Activated CD4-positive, CD25-positive, alpha-beta regulatory T cell treated with anti-CD3 and anti-CD28 coated beads, Interleukin-2, amount 50 U/mL, for 24 hours (primary cell): ENCODE measurements at regions not wholly inside any gene's neighbourhood (a gene's known extent, or its start where the extent isn't known, plus 50 kb on each side); places are given as distances from the start of the nearest gene placed in this dataset.
A peak's percentile ranks its signal among the peaks of the same experiment; 100 is the strongest.
"Not testable (repeated sequence)": the region's sequence is repeated elsewhere in the genome, so short reads cannot be mapped to it uniquely, and the experiment has no call there.

Experiments
- ATAC-seq, 2 donors: fragments of 150-1000 bp; cut with Tn5 transposase; one replicate each; pipeline ENCODE4 v1.10.0; 2021; ENCODE audit warnings: mild to moderate bottlenecking in 1 of 2, moderate library complexity in 1 of 2

DNA sequence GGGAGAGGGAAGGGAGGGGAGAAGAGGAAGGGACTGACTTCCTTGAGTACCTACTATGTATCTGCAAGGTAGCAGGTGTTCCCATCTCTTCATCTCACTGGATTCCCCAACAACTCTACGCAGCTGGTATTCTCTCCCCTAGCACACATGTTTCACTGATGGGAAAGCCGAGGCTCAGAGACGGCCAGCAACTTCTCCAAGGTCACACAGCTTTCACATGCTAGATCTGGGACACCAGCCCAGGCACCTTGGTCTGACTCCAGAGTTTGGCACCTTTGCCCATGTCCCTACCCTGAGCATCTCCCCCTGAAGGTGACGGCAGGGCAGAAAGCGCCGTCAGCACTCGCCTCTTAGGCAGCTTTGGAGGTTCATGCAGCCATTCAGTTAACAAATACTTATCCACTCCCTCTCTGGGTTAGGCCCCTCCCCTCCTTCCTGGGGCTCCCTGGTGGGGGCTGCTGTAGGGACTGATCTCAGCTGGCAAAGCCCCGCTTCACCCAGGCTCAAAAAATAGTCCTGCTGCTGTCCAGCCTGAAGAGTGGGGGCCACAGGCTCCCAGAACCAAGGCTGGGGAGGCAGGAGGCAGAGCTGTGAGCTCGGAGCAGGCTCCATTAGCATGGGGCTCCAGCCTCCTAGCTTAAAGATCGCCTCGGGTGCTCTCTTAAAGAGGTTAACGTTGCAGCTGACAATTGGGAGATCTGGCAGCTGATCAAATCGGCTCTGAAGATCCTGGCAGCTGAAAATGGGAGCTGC lies 79.4 kb downstream of the IGLL1 start:
- ATAC-seq = no peak

DNA sequence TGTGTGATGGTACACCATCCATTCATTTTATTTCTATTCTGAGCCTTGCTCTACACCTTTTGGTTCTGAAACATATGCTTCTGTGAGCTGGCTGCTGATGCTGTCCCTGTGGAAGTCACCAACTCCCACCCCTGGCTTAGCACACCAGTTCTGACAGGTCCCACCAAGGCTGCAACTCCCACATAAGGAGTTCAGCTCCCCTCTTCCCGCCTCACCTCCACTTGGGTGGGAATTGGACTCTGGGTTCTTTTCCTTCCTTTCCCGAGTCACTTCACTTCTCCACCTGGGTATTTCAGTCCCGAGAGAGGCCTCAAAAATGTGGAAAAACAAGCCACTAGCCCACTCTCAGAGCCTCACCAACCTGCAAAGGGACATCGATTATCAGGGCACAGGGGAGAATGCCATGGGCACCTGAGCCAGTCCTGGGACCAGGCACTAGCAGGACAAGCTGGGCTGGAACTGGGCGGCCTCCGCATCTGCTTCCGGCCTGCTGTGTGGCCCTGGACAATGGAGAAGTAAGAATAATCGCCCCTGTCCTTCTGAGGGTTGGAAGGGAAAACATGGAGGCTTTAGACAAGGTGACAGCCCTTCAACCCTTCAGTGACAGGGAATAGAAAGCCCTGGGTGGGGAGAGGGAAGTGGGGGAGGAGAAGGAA lies 80.1 kb downstream of the IGLL1 start:
- no peak for ATAC-seq

DNA sequence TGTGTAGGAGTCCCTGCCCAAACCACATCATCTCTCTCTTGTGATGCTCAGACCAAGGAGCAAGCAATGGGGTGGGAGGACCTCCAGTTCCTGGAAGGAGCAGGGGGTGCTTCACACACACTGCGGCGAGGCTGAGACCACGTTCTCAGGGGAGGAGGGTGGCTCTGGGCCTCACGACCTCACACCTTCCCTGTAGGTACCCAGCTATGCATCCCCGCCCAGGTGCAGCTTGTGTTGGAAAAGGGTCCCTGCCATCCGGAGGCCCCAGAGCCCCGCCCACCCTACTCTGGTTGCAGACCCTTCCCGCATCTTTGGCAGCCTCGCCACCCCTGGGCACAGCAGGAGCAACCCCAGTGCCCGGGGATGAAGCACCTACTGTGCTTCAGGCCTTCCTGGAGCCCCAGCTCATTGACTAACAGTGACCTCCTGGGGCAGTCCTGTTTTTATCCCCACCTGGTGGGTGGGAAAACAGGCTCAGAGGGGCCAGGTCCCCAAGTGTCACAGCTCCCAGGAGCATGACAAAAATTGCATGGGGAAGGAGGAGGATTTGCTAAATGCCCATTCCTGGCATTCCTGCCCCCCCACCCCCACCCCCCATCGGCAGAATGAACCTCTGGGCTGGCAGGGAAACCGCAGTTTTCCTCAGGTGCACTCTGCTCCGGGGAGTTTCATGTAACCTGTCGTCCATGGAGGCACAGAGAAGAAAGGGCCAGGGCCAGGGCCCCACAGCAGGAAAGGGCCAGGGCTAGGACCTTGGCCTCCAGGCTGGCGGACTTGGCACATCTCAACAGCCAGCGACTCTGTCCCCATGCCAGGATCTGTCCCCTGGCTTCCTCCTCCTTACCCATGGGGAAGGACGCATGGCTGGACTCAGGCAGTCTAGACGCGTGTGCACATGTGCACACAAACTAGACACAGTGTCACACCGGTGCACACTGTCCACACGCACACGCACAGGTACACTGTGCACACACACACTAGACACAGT lies 81.0 kb downstream of the IGLL1 start:
- ATAC-seq = no peak

DNA sequence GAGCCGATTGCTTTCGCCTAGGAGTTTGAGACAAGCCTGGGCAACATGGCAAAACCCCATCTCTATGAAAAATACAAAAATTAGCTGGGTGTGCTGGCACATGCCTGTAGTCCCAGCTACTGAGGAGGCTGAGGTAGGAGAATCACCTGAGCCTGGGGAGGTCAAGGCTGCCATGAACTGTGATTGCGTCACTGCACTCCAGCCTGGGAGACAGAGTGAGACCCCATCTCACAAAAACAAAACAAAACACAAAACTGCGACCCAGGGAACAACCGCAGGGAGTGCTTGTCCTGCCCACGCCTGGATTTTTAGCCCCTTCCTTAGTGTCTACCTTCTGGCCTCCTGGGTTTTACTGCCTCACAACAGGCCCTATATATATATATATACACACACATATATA lies 82.2 kb downstream of the IGLL1 start:
- not testable (repeated sequence) for ATAC-seq

DNA sequence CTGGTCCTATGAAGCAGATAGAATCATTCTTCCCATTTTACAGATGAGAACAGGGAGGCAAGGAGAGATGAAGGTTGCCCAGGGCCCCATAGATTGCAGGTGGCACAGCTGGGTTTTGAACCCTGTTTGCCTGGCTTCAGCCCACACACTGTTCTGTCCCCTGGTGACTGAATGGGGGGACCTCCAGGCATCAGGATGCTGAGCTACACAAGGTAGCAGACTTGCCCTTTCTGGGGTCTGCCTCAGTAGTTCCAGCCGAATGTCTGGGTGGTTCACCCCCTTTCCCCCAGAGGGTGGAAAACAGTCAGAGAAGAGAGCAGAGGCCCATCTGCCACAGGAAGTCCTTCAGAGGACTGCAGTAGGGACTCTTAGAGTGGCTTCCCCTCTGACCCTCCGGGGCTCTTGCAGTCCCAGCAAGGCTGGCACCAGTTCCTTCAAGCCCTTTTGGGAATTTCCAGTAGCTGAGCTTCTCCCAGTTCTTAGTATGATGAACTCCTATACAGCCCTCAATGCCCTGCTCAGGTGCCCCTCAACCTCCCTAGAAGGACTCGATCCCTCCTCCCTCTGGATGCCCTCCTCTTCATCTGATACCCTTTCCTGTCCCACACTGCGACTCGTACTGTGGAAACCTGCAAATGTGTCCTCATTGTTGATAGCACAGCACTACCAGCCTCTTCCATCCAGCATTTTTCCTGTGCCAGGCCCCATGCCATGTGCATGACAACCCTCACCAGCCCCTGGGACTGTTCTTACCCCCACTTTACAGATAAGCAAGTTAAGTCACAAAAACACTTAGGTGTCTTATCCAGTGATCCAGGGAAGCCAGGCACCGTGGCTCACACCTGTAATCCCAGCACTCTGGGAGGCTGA lies 82.8 kb downstream of the IGLL1 start:
- no peak for ATAC-seq

DNA sequence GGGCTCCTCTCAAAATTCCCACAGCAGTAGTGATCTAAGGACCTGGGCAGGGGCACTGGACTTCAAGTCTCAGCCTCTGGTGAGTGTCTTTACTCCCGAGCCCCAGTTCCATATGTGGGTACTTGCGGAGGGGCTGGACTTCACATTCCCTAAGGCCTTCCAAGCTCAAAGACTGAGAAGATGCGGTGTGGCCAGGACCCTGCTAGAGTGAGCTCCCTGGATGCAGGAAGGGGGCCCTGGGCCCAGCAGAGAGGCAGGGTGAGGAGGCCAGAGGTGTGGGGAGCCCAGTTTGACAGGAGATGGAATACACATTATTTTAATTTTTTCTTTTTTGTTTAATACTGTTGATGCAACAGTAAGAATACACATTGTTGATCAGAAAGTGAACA lies 83.7 kb downstream of the IGLL1 start:
- no peak for ATAC-seq

DNA sequence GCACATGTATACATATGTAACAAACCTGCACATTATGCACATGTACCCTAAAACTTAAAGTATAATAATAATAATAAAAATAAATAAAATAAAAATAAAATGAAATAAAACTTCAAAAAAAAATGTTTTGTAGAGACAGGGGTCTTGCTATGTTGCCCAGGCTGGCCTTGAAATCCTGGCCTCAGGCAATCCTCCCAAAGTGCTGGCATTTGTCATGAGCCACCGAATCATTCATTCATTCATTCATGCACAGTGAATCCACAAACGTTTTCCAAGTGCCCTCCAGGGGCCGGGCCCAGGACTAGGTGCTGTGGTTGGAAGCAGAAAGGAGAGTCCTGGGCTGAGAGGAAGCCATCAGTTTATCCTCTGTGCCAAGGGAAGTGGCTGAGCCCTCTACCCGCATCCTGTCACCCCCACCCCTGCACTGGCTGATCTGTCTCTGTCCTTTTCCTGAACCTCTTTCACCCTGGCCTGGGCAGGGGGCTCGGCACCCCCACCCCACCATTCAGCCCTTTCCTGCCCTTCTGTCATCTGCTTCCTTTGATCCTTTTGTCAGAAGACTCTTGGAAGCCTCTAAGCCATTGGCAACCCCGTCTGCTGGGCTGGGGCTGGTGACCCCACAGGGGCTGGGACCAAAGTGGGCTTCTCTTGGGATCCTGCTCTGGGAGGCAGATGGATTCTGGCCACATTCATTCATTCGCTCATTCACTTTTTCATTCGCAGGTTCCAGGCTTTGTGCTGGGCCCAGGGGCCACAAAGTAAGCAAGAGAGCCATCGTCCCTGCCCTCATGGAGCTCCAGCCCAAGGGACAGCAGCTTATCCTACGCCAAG lies 84.3 kb downstream of the IGLL1 start:
- ATAC-seq = no peak

DNA sequence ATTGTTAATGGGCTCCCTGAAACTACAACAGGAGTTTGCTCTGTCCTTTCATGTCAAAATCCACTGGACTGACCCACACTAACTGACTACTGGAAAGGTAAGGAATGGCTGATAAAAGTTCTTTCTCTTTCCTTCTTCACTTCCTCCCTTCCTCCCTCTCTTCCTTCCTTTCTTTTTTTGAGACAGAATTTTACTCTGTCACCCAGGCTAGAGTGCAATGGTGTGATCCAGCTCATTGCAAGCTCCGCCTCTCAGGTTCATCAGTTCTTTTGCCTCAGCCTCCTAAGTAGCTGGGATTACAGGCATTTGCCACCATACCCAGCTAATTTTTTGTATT lies 85.2 kb downstream of the IGLL1 start:
- no peak for ATAC-seq

DNA sequence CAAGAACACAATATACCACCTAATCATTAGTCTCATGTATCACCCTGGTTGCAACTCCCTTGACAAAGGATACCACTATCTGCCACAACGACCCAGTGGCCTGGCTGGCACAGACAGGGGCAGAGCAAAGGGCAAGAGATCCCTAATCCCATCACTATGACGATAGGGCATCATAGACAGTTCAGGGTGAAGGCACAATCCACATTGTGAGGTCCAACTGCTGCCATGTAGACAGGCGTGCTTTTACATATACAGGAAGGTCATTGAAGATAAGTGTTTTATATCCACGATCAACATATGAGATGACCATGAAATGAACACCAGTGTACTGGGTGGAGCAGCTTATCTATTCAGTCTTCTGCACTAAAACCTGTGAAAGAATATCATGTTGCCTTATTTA lies 94.6 kb downstream of the IGLL1 start:
- ATAC-seq = peak in 1 of 2 donors; percentile 35

DNA sequence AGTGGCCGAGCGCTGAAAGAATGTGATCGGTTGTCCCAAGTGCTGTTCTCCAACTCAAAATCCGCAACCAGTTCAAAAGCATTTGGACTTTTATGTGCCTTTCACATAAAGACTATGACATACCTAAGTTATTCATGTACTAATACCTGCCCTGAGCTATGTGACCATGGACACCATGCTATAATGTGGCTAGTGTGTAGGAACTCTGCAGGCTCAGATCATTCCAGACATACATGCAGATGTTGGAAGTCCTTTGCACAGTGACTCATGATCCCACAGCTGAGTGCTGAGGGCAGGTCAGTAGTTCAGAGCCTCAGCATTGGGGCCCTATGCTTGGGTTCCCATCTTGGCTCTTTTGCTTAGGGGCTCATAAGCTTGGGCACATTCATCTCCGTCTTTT lies 95.4 kb downstream of the IGLL1 start:
- no peak for ATAC-seq

DNA sequence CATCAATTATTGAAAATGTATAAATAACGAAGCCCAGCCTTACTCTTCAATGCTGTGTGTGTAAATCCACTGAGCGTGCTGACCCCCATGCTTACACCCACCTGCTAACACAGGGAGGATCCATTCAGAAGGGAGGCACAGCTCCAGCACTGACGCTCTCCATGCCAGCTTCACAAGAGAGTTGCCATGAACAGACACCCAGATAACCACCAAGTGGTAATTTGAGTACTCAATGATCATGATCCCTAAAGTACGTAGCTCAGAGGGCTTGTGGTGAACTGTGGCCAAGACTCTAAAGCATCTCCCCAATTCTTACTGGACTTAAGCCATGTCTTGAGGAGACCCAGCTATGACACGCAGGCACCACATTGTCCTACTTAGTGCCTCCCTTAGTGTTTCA lies 98.7 kb downstream of the IGLL1 start:
- no peak for ATAC-seq

DNA sequence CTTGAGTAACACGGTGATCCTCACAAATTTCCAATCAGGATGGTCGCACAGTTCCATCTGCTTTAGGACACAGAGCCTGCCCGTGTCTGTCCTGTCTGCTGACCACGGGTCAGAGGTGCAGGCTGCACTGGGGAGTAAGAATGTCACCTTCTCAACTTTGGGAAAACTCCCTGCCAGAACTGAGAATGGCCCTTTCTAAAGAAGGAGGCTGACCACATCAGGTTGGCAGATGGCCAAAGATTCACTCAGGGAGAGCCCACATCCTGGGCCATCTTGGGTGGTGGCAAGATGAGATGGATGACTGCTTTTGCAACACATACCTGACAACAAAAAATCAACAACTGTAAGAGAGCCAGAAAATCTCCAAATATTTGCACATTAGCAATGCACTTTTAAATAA lies 101.9 kb downstream of the IGLL1 start:
- no peak for ATAC-seq

DNA sequence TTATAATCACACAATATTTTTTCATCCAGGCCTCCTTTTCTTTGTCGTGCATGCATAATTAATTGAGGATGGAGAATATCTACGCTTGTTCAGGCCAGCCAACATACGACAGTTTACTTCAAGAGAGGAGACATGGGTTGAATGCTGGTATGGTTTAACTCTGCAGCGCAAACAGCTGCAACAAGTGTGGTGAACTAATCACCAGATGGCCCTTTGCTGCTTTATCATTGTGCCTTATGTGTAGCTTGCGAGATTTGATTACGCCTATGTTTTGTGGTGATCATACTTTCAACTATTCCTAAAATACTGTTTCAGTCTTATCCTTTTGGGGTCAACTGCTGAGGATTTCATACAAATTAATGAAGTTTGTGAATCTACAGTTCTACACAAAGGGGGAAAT lies 105.6 kb downstream of the IGLL1 start:
- ATAC-seq = not testable (repeated sequence)

DNA sequence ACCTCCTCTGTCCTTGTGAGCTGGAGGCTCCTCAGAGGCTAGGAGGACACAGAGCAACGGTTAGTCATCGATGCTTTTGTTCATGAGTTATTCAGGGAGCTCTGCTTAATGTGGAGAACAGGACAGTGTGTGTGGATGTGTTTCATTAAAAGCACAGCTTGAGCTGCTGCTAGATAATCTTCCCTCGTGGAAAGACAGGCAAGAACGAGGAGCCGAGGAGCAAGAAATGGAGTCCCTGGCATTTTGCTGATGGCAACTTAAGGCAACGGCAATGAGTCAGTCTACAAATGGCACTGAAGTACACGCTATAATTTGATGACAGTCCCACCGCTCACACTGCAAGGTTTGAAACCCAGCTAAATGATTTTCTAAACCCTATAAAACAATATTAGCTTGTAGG lies 106.2 kb downstream of the IGLL1 start:
- no peak for ATAC-seq

DNA sequence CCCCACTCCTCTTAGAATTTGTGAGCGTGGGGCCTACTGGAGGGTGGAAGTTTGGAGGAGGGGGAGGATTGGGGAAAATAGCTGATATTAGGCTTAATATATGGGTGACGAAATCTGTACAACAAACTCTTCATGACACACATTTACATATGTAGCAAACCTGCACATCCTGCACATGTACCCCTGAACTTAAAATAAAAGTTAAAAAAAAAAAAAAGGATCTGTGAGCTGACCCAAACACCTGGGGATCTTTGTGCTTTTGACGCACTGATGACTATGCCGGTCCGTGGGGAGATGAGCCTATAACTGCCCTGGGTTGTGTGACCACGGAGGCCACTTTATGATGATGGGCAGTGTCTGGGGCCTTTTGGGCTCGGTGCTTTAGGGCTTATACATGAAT lies 107.7 kb downstream of the IGLL1 start:
- not testable (repeated sequence) for ATAC-seq

DNA sequence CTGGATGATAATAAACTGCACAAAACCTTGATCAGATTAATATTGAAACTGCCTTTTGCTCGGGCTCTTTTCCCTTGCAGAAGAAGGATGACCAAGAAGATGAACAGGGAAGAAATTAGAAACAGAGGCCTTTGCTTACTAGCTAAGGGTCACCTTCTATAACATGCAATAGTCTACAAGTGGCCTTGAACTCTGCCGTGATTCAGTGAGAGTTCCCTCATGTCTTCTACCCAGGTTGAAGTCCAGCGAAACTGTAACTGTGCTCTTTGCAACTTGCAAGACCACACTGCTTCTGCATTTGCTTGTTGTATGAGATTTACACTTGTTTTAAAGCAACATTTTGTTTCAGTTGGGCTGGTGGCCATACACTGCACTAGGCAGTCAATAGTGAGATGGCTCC lies 108.4 kb downstream of the IGLL1 start:
- no peak for ATAC-seq

DNA sequence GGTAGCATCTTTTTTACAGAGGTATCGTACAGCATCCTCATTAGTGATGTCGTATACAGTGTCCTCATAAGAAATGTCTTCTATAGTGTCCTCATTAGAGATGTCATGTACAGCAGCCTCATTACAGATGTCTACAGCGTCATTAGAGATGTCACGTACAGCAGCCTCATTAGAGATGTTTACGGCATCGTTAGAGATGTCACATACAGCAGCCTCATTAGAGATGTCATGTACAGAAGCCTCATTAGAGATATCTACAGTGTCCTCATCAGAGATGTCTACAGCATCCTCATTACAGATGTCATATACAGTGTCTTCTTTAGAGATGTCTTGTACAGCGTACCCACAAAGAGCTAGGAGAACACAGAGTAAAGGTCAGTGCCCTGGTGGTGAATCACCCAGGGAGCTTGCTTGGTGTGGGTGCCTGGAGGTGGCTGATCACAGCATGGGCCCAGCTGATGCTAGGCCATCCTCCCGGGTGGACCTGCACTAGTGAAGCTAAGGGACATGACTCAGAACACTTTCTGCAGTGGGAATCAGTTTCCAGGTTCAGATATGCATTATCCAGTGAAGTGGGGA lies 109.2 kb downstream of the IGLL1 start:
- ATAC-seq = no peak

DNA sequence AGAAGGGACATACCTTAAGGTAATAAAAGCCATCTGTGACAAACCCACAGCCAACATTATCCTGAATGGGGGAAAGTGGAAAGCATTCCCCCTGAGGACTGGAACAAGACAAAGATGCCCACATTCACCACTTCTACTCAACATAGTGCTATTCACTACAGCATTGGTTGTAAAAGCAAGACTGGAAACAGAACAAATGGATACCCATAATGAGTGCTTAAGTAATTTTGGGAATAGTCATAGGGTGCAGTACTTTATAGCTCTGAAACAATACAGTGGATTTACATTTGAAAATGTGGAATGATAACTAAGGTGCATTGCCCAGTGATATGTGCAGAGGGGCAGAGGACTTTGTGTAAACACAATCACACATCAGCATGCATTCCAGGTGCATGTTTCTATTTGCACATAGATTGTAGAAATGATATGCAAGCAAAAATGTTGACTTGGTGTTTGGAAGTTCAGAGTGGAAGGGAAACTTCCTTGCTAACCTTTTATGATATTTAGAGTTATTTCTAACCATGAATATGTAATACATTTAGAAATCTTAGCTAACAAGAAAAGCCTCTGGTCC lies 112.3 kb downstream of the IGLL1 start:
- no peak for ATAC-seq

DNA sequence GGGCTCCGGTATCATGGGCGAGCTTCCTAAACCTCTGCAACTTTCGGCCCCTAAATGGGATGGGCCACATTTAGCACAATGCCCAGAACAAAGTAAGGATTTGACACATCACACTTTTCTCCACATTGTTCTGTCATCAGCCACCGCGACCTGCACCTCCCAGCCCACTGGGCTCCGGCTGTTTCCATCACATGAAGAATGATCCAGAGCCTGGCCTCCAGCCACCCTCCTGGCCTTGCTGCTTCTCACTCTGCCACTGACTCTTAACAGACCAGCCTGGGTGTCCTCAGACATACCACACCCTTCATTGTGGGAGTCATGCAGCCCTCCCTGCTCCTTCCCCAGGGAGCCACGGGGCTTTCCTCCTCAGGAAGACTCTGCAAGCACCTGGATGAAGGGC lies 113.7 kb downstream of the IGLL1 start:
- ATAC-seq = no peak

DNA sequence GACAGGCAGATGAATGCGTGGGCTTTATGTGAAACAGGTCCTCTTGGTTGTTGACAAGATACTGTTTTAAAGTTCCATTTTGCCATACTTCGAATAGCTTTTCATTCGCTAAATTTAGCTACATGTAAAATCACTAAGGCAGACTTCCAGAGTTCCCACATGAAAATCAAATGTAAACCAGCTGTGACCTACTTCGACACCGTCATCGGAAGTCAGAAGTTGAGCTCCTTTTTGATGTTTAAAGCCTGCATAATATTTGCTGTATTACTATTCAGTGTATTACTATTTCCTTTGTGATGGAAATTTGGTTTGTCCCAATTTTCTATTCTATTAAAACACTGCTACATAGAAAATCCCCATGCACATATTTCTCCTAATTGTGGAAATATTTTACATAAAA lies 115.3 kb downstream of the IGLL1 start:
- ATAC-seq = not testable (repeated sequence)

DNA sequence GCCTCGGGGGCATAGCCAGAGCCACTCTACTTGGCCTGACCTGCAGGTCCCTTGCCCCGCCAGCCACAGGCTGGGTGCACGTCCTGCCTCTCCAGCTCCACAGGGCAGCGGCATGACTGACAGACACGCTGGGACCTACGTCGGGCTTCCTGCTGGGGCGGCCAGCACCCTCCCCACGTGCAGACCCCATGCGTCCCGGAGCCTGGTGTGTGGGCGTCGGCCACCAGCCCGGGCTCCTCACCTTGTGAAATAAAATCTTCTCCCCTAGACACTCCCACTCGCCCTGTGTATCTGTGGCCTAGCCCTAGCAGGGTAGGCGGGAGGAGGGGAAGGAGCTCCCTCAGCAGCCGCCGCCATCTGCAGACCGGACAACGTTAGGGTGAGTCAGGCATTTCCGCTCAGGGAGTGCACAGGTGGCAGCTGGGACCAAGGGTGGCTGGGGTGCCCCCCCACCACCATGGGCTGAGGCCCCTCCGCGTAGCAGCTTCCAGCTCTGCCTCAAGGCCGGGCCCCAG lies 119.5 kb downstream of the IGLL1 start:
- ATAC-seq = peak; percentile 21 to 24
